MM.1S (cell line): ENCODE measurements at regions not wholly inside any gene's neighbourhood (a gene's known extent, or its start where the extent isn't known, plus 50 kb on each side); places are given as distances from the start of the nearest gene placed in this dataset.

Experiments used
- DNase-seq: peaks from one replicate; pipeline ENCODE4 v3.0.0-alpha.2; 2015
- H2AFZ ChIP-seq: fragments of 300-600 bp; sonication (generic); 2 replicates; pipeline ENCODE4 v1.6.0; 2016; ENCODE audit warnings: antibody characterized with exemption, low read length
- H3F3A ChIP-seq: fragments of 300-600 bp; sonication (generic); 2 replicates; pipeline ENCODE4 v1.6.1; 2016; ENCODE audit warnings: mild to moderate bottlenecking, antibody characterized with exemption, low read length, moderate library complexity, mixed read lengths; ENCODE audit not compliant: insufficient read depth
- H3K27ac ChIP-seq: fragments of 300-600 bp; sonication (generic); 2 replicates; pipeline ENCODE4 v1.5.1; 2016; ENCODE audit warnings: mild to moderate bottlenecking, low read length
- H3K27me3 ChIP-seq: fragments of 300-600 bp; sonication (generic); replicated peaks from 2 replicates; pipeline ENCODE4 v1.6.0; 2016; ENCODE audit warnings: low read length; ENCODE audit not compliant: insufficient read depth
- H3K36me3 ChIP-seq: fragments of 300-600 bp; sonication (generic); replicated peaks from 2 replicates; pipeline ENCODE4 v1.6.1; 2016; ENCODE audit warnings: mild to moderate bottlenecking, low read length, mixed read lengths; ENCODE audit not compliant: insufficient read depth
- H3K4me1 ChIP-seq: fragments of 300-600 bp; sonication (generic); 2 replicates; pipeline ENCODE4 v1.6.1; 2016; ENCODE audit warnings: low read length, mixed read lengths
- H3K4me2 ChIP-seq: fragments of 300-600 bp; sonication (generic); 2 replicates; pipeline ENCODE4 v1.6.0; 2016; ENCODE audit warnings: low read depth, low read length
- H3K4me3 ChIP-seq: fragments of 300-600 bp; sonication (generic); 2 replicates; pipeline ENCODE4 v1.5.1; 2016; ENCODE audit warnings: low read length, mixed read lengths
- H3K79me2 ChIP-seq: fragments of 300-600 bp; sonication (generic); 2 replicates; pipeline ENCODE4 v1.6.1; 2016; ENCODE audit warnings: mixed run types, low read length, mixed read lengths
- H3K9ac ChIP-seq: fragments of 300-600 bp; sonication (generic); 2 replicates; pipeline ENCODE4 v1.6.1; 2016; ENCODE audit warnings: low read length, mixed read lengths
- H3K9me2 ChIP-seq: fragments of 300-600 bp; sonication (generic); replicated peaks from 2 replicates; pipeline ENCODE4 v1.6.1; 2016; ENCODE audit warnings: mild to moderate bottlenecking, low read length, mixed read lengths; ENCODE audit not compliant: insufficient read depth
- H3K9me3 ChIP-seq: fragments of 300-600 bp; sonication (generic); replicated peaks from 2 replicates; pipeline ENCODE4 v1.6.1; 2016; ENCODE audit warnings: mild to moderate bottlenecking, low read length, mixed read lengths; ENCODE audit not compliant: insufficient read depth
- H4K20me1 ChIP-seq: fragments of 300-600 bp; sonication (generic); 2 replicates; pipeline ENCODE4 v1.6.1; 2016; ENCODE audit warnings: mild to moderate bottlenecking, low read length, moderate library complexity, mixed read lengths; ENCODE audit not compliant: insufficient read depth
- CTCF ChIP-seq: fragments of 300-600 bp; sonication (generic); IDR thresholded peaks from 2 replicates; pipeline ENCODE4 v1.5.1; 2016; ENCODE audit warnings: antibody characterized with exemption, low read length, mixed read lengths
- EZH2 ChIP-seq: fragments of 300-600 bp; sonication (generic); optimal IDR thresholded peaks from 2 replicates; pipeline ENCODE3; 2017; ENCODE audit warnings: low read depth, mild to moderate bottlenecking, antibody characterized with exemption, low read length, mixed read lengths
- EZH2phosphoT487 ChIP-seq: fragments of 300-600 bp; sonication (generic); IDR thresholded peaks from 2 replicates; pipeline ENCODE4 v1.6.1; 2018; ENCODE audit warnings: antibody characterized with exemption, low read length

DNA sequence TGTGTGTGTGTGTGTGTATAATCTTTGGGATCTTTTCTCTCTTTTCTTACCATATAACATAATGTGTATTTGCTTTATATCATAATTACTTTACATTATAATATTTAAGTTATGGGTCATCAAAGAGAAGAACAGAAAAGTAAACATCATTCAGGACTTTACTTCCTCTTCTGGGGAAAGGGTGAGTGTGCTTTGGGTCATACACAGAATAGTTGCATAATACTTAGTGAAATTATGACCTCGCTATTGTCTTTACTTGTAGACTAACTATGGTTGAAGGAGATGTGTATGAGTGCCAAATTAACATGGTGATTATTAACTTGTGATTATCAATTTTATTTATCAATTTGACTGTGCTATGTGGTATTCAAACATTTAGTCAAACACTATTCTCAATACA is 1086.9 kb downstream of the DIPK2A start:
- no peak for DNase-seq
- H3K36me3 ChIP-seq = no peaks in the 10 kb centered on the region
- no peak overlapping the region for H2AFZ ChIP-seq
- no peak overlapping the region for H3K27ac ChIP-seq
- H3K79me2 ChIP-seq = no peaks in the 10 kb centered on the region
- H3K4me2 ChIP-seq = no peak overlapping the region
- no peak overlapping the region for H3K9ac ChIP-seq
- no peaks in the 10 kb centered on the region for H3K9me2 ChIP-seq
- no peaks in the 10 kb centered on the region; the same call in 1 of the 2 replicates for H3K4me1 ChIP-seq
- H3K4me3 ChIP-seq = no peak overlapping the region
- TF ChIP-seq CTCF = no peak
- no peak for TF ChIP-seq EZH2
- no peak for TF ChIP-seq EZH2phosphoT487
- no peaks in the 10 kb centered on the region for H3F3A ChIP-seq
- no peaks in the 10 kb centered on the region for H3K27me3 ChIP-seq
- no peaks in the 10 kb centered on the region for H4K20me1 ChIP-seq
- H3K9me3 ChIP-seq = no peaks in the 10 kb centered on the region; the same call in 1 of the 2 replicates

GRCh38 chr3:145063616-145064015 is 1092.0 kb downstream of the DIPK2A start:
- Histone ChIP-seq H3K9me3 (no peaks in the 10 kb centered on the region; the same call in 1 of the 2 replicates), H3K9ac (no peak overlapping the region), H3K4me1 (no peaks in the 10 kb centered on the region; the same call in 1 of the 2 replicates), H4K20me1 (no peaks in the 10 kb centered on the region), H2AFZ (no peak overlapping the region), H3K4me3 (no peak overlapping the region), H3K4me2 (no peak overlapping the region), H3K27me3 (no peaks in the 10 kb centered on the region), H3K27ac (no peak overlapping the region), H3K36me3 (no peaks in the 10 kb centered on the region), H3F3A (no peaks in the 10 kb centered on the region), H3K9me2 (no peaks in the 10 kb centered on the region), H3K79me2 (no peaks in the 10 kb centered on the region)
- no peak for TF ChIP-seq EZH2
- TF ChIP-seq EZH2phosphoT487 = no peak
- no peak for TF ChIP-seq CTCF
- DNase-seq = no peak

GRCh38 chr3:145070795-145071194 is 1090.2 kb downstream of the PLOD2 start:
- no peak for TF ChIP-seq EZH2phosphoT487
- TF ChIP-seq CTCF = no peak
- TF ChIP-seq EZH2 = no peak
- H3K9ac ChIP-seq = no peak overlapping the region
- H3K27ac ChIP-seq = no peak overlapping the region
- no peaks in the 10 kb centered on the region for H3F3A ChIP-seq
- H3K36me3 ChIP-seq = no peaks in the 10 kb centered on the region
- no peak overlapping the region for H2AFZ ChIP-seq
- H3K4me3 ChIP-seq = no peak overlapping the region
- no peak for DNase-seq
- no peak overlapping the region for H3K4me2 ChIP-seq
- H4K20me1 ChIP-seq = no peaks in the 10 kb centered on the region
- H3K4me1 ChIP-seq = no peaks in the 10 kb centered on the region
- no peaks in the 10 kb centered on the region for H3K9me2 ChIP-seq
- H3K79me2 ChIP-seq = no peaks in the 10 kb centered on the region
- no peaks in the 10 kb centered on the region for H3K9me3 ChIP-seq
- H3K27me3 ChIP-seq = no peaks in the 10 kb centered on the region
